Retinal pigment epithelial cell (primary cell): ENCODE measurements at regions not wholly inside any gene's neighbourhood (a gene's known extent, or its start where the extent isn't known, plus 50 kb on each side); places are given as distances from the start of the nearest gene placed in this dataset.
A peak's percentile ranks its signal among the peaks of the same experiment; 100 is the strongest.

Experiments used
- DNase-seq: peaks from one replicate; pipeline ENCODE4 v3.0.0-alpha.2; 2010; ENCODE audit warnings: low read depth
- H3K4me3 ChIP-seq: 2 replicates; pipeline ENCODE4 v1.5.1; 2011; ENCODE audit warnings: mild to moderate bottlenecking, low read length, control low read depth, moderate library complexity
- CTCF ChIP-seq: conservative IDR thresholded peaks from 2 replicates; pipeline ENCODE4 v1.5.1; 2011; ENCODE audit warnings: low read depth, low read length, control low read depth, inconsistent platforms

DNA sequence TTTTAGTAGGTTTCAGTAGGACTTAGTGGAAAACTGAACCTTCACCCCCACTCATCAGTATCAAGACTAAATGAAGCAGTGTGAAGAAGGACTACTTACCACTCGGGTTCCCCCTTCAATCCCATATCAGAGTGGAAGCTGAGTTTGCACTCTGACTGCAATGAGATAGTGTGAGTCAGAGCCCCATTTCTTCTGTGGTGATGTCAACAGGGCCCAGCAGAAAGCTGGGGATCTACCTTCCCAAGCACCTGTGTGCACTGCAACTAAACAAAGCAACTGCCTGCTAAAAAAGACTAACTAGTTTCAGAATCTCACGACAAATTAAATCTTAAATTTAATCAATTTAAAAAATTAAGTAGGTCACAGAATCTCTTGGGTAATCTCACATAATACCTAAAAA, 1837.0 kb upstream of the PCDH7 start:
- TF ChIP-seq CTCF, result no peak
- no peak for DNase-seq
- H3K4me3 ChIP-seq, result no peak overlapping the region

GRCh38 chr4:28886934-28887333, 1833.2 kb upstream of the PCDH7 start:
- no peak overlapping the region for H3K4me3 ChIP-seq
- TF ChIP-seq CTCF, result no peak
- no peak for DNase-seq

- DNase-seq, result no peak
- TF ChIP-seq CTCF, result no peak
- H3K4me3 ChIP-seq, result no peak overlapping the region
Observed at GRCh38 chr4:28890949-28891775, 1829.0 kb upstream of the PCDH7 start.

DNA sequence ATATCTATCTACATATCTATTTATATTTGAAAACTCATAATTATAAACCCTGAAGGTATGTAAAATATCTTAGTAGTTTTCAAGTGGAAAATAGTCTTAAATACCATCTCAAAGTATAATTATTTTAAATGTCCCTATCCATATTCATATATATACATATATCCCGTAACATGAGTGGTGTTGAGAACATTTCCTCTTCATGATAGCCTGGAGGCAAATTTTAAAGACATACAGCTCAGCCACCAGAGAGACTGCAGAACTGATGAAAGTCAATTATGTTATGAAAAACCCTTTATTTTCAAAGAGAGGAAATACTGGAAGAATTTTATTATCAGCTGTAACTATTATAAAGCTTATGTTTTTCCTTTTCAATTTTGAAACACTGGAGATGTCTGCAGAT, 1806.7 kb upstream of the PCDH7 start:
- no peak for TF ChIP-seq CTCF
- DNase-seq, result no peak
- H3K4me3 ChIP-seq, result no peak overlapping the region

DNA sequence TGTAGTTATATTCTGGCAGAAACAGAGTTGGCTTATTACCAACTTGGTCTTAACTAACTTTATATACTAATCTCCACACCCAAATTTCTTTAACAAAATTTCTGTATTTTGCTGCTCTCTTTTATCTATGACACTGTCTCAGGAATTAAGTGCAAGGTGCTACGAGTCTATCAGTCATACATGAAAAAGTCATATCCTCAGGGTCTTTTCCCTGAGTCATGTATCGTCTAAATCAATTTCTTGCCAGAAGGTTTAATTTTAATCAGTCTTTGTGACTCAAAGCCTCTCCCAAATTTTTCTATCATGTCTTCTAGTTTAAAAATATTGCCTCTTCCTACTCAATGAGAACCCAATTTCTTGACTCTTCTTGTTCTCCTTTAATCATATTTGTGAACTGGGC, 1803.6 kb upstream of the PCDH7 start:
- no peak overlapping the region for H3K4me3 ChIP-seq
- DNase-seq, result no peak
- TF ChIP-seq CTCF, result no peak

DNA sequence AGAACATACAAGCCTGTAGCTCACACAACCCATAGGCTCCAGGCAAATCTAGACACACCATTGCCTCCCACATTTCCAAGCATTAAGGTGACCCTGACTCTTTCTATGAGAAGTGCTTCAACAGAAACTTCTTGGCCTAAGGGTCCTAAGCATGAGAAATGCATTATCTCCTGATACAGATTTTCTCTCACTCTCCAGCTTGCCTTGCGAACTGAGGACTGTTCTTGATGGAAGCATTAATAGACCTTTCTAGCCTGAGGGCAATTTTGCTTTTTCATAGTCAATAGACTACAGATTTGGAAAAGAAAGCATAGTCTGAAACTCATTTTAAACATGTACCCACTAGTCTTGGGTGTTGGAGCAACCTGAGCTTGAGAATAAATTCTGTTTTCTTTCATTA, 1801.3 kb upstream of the PCDH7 start:
- H3K4me3 ChIP-seq, result no peak overlapping the region
- no peak for TF ChIP-seq CTCF
- DNase-seq, result no peak

GRCh38 chr4:28921886-28922285, 1798.3 kb upstream of the PCDH7 start:
- DNase-seq, result peak; percentile 21
- no peak for TF ChIP-seq CTCF
- no peak overlapping the region for H3K4me3 ChIP-seq
